Natural killer cell (primary cell): ENCODE measurements at regions not wholly inside any gene's neighbourhood (a gene's known extent, or its start where the extent isn't known, plus 50 kb on each side); places are given as distances from the start of the nearest gene placed in this dataset.

Source experiments
- ATAC-seq, 3 donors: fragments of 150-1000 bp in 2 of 3; fragments of 200-7000 bp in 1 of 3; cut with Tn5 transposase; 1 replicate in 1 of 3; 2 replicates in 2 of 3; pipeline ENCODE4 v1.10.0; 2021; ENCODE audit warnings: mild to moderate bottlenecking in 2 of 3, moderate library complexity in 2 of 3
- DNase-seq, 2 donors: peaks; one replicate each; pipeline versions ENCODE4 v3.0.0 to v3.0.0-alpha.2; 2013 to 2021; ENCODE audit warnings: mixed read lengths in 1 of 2
- H3K27ac ChIP-seq: one replicate; pipeline ENCODE4 v1.5.1; 2013; ENCODE audit warnings: mild to moderate bottlenecking, low read length
- H3K27me3 ChIP-seq: one replicate; pipeline ENCODE4 v1.6.1; 2013; ENCODE audit warnings: low read length; ENCODE audit not compliant: control insufficient read depth, insufficient read depth
- H3K36me3 ChIP-seq: one replicate; pipeline ENCODE4 v1.6.1; 2013; ENCODE audit warnings: low read length; ENCODE audit not compliant: control insufficient read depth, insufficient read depth
- H3K4me1 ChIP-seq: one replicate; pipeline ENCODE4 v1.6.1; 2013; ENCODE audit warnings: low read length; ENCODE audit not compliant: control insufficient read depth, insufficient read depth
- H3K4me3 ChIP-seq: one replicate; pipeline ENCODE4 v1.5.1; 2013; ENCODE audit warnings: low read length
- H3K9me3 ChIP-seq: one replicate; pipeline ENCODE4 v1.6.1; 2013; ENCODE audit warnings: low read length; ENCODE audit not compliant: control insufficient read depth, insufficient read depth
- H3K27ac Mint-ChIP-seq, 2 donors: one replicate each; pipeline ENCODE4 v1.8.0; 2022; ENCODE audit warnings: mild to moderate bottlenecking in 2 of 2, mixed read lengths in 2 of 2, moderate library complexity in 1 of 2
- H3K27me3 Mint-ChIP-seq, 2 donors: one replicate each; pipeline ENCODE4 v1.8.0; 2022; ENCODE audit warnings: low read depth in 2 of 2, mixed read lengths in 2 of 2
- H3K36me3 Mint-ChIP-seq: one replicate; pipeline ENCODE4 v1.8.0; 2022; ENCODE audit warnings: mixed read lengths
- H3K4me1 Mint-ChIP-seq, 2 donors: one replicate each; pipeline ENCODE4 v1.8.0; 2022; ENCODE audit warnings: mixed read lengths in 2 of 2
- H3K4me3 Mint-ChIP-seq: one replicate; pipeline ENCODE4 v1.8.0; 2022; ENCODE audit warnings: mild to moderate bottlenecking, moderate library complexity, mixed read lengths
- H3K9me3 Mint-ChIP-seq, 2 donors: one replicate each; pipeline ENCODE4 v1.8.0; 2022; ENCODE audit warnings: mixed read lengths in 2 of 2
- CTCF ChIP-seq: fragments of 200-600 bp; IDR thresholded peaks from one replicate; pipeline ENCODE4 v1.8.0; 2022; ENCODE audit warnings: antibody characterized with exemption
- WGBS: methylation state at CpG from one replicate; pipeline ENCODE4 v1.1.7; 2013; ENCODE audit warnings: missing lambda C conversion rate; ENCODE audit not compliant: insufficient coverage; 5-methylcytosine and 5-hydroxymethylcytosine counted together
- intact Hi-C: fragments of 100-400 bp; cut with micrococcal nuclease; formaldehyde crosslinking; loops from one replicate; pipeline ENCODE4 v1.14.2; 2022

GRCh38 chr9:135256581-135257354 is 169.3 kb downstream of the OLFM1 start:
- 80% methylated on average over 26 of the region's 26 CpGs for WGBS
- Mint-ChIP-seq H3K36me3 (no peaks in the 10 kb centered on the region), H3K27me3 (peaks cover 0 to 3% of the 10 kb centered on the region in 2 donors), H3K4me3 (no peak overlapping the region), H3K9me3 (no peaks in the 10 kb centered on the region), H3K27ac (no peak overlapping the region), H3K4me1 (no peaks in the 10 kb centered on the region)
- no peak for DNase-seq
- H3K27ac ChIP-seq: no peak overlapping the region
- no peaks in the 10 kb centered on the region for H3K4me1 ChIP-seq
- no peaks in the 10 kb centered on the region for H3K36me3 ChIP-seq
- no peaks in the 10 kb centered on the region for H3K9me3 ChIP-seq
- H3K4me3 ChIP-seq: no peak overlapping the region
- no peak for ATAC-seq
- TF ChIP-seq CTCF: no peak
- intact Hi-C loops: no loop called here
- no peaks in the 10 kb centered on the region for H3K27me3 ChIP-seq

GRCh38 chr9:135258461-135258860 is 171.0 kb downstream of the OLFM1 start:
- H3K4me3 Mint-ChIP-seq: no peak overlapping the region
- no peaks in the 10 kb centered on the region for H3K9me3 Mint-ChIP-seq
- Histone ChIP-seq H3K27me3 (no peaks in the 10 kb centered on the region), H3K4me3 (no peak overlapping the region), H3K36me3 (no peaks in the 10 kb centered on the region), H3K27ac (no peak overlapping the region), H3K4me1 (no peaks in the 10 kb centered on the region), H3K9me3 (no peaks in the 10 kb centered on the region)
- ATAC-seq (no peak), DNase-seq (no peak)
- no peaks in the 10 kb centered on the region for H3K36me3 Mint-ChIP-seq
- H3K27me3 Mint-ChIP-seq: no peaks in the 10 kb centered on the region
- no peaks in the 10 kb centered on the region for H3K4me1 Mint-ChIP-seq
- H3K27ac Mint-ChIP-seq: no peak overlapping the region
- intact Hi-C loops: no loop called here
- no peak for TF ChIP-seq CTCF
- 93% methylated on average over 23 of the region's 23 CpGs for WGBS

DNA sequence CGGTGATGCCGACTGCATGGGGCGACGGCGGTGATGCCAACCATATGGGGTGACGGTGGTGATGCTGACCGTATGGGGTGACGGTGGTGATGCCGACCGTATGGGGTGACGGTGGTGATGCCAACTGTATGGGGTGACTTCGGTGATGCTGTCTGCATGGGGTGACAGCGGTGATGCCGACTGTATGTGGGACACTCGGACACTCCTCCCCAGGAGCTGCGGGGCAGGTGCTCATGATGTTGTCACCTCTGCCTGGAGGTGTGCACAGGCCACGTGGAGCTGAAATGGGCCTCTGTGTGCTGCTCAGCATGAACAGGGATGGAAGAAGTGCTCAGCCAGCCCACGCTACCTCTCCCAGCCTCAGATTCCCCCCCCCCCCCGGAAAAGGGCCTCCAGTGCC is 171.8 kb downstream of the OLFM1 start:
- Histone ChIP-seq H3K9me3 (no peaks in the 10 kb centered on the region), H3K4me1 (no peaks in the 10 kb centered on the region), H3K27ac (no peak overlapping the region), H3K4me3 (no peak overlapping the region), H3K27me3 (no peaks in the 10 kb centered on the region), H3K36me3 (no peaks in the 10 kb centered on the region)
- intact Hi-C loops: no loop called here
- no peaks in the 10 kb centered on the region for H3K4me1 Mint-ChIP-seq
- WGBS: 91% methylated on average over 16 of the region's 19 CpGs
- no peak overlapping the region for H3K4me3 Mint-ChIP-seq
- DNase-seq: no peak
- no peaks in the 10 kb centered on the region for H3K36me3 Mint-ChIP-seq
- no peaks in the 10 kb centered on the region for H3K9me3 Mint-ChIP-seq
- H3K27ac Mint-ChIP-seq: no peak overlapping the region
- TF ChIP-seq CTCF: no peak
- H3K27me3 Mint-ChIP-seq: no peaks in the 10 kb centered on the region
- ATAC-seq: no peak
